HG03060 (cell line): ENCODE measurements at regions not wholly inside any gene's neighbourhood (a gene's known extent, or its start where the extent isn't known, plus 50 kb on each side); places are given as distances from the start of the nearest gene placed in this dataset.

Experiments
- ATAC-seq: cut with Tn5 transposase; IDR thresholded peaks from one replicate; pipeline ENCODE4 v1.9.1; 2021; ENCODE audit warnings: low read depth, moderate number of reproducible peaks; ENCODE audit not compliant: unreplicated experiment

GRCh38 chr2:236882930-236883329, 202.8 kb upstream of the COPS8 start:
- ATAC-seq = no peak

- no peak for ATAC-seq
Measured at GRCh38 chr2:236883819-236884218, 201.9 kb upstream of the COPS8 start.

- ATAC-seq = no peak
Measured at GRCh38 chr2:236884569-236885175, 201.0 kb upstream of the COPS8 start.

DNA sequence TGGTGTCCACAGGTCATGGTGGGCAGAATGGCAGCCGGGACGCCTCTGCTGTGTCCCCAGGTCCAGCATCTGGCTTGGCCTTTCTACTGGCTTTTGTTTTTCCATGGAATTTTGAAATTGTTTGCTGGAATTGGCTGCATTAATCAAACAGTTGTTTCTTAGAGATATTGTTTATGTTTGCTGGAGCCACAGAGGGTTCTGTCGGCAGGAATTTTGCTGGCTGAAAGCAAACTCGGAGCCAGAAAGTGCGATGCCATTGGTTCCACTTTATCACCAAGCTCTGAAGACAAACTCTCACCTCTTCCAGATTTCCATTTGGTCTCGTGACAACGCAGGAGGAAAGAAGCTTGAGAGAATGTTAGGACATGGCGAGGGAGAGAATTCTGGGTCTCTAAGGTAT, 199.2 kb upstream of the COPS8 start:
- no peak for ATAC-seq

- ATAC-seq = no peak
Measured at GRCh38 chr2:236887531-236887930, 198.2 kb upstream of the COPS8 start.

- ATAC-seq = no peak
Measured at GRCh38 chr2:236887953-236888793, 197.5 kb upstream of the COPS8 start.

DNA sequence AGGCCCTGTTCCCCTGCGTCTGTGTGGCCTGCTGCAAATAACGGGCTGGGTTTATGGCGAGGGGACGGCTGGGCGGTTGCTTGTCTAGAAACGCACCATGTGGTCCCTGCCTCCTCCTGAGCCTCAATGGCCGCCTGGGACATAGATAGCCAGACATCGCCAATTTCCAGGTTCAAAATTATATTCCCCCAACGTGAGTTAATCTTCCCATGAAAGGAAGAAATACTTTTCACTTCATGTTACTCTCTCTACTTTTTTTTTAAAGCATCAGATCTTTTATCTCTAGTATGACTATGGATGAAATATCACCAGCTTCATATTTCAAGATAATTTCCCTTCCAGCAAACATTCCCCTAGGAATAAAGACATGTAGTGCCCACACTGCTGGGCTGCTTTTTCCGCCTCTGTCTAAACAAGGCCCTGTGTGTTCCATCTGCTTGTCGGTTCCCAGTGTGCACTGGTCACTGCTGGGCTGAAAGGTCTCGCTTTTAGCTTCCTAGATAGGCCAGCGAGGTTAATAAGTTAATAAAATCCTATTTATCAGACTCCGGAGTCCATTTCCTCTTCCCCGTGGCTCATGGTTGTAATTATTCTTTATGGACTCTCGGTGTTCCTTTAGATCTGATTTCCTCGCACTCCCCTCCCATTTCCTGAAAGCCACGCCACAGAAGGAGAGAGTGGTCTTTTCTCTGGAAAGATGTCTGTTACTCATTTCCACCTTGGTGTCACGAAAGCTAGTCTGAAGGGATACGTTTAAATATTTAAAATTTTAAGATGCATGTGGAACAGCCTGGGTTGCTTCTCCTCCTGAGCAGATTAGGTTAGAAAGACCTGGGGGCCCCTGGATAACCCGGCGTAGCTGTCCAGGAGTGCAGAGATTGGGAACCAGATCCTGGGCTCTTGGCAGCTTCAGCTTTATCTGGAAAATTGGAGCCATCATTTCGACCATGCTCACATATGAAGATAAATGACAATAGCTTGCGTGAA, 196.6 kb upstream of the COPS8 start:
- no peak for ATAC-seq

DNA sequence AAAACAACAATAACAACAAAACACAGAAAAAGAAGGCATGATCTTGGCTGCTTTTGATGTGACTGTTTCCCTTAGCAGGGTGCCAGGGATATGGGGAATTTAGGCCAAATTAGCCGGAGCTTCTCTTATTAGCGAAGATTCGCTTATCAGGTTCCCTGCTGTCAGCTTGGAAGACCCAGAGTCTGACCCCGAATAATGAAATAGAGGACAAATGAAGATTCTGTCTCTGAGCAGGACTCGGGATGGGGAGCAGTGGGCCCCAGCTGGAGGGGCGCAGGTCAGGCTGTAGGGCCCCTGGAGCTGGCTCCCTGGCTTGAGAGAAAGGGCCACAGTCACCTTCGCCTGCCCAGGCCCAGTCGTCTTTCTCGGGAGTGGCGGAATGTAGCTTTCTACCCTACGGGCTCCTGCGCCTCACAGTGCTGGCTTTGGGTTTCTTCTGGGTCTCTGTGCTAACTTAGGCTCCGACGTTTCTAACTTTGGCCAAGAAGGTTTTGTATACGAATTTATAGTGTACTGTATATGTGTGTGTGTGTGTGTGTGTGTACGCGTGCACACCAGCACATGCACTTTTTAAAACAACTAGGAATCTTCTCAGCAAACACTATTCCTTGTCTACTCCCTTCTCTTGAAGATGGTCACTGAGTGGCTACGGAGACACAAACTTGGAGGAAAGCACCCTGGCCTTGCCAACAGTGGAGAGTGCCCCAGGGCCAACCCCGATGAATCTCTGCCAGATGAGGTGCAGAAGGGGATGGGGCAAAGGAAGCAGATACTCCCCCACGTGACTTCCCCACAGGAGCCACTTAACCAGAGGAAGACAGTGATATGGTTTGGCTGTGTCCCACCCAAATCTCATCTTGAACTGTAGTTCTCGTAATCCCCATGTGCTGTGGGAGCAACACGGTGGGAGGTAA, 195.6 kb upstream of the COPS8 start:
- ATAC-seq = no peak

GRCh38 chr2:236892721-236893120, 193.0 kb upstream of the COPS8 start:
- no peak for ATAC-seq

GRCh38 chr2:236894791-236895190, 190.9 kb upstream of the COPS8 start:
- ATAC-seq = no peak

DNA sequence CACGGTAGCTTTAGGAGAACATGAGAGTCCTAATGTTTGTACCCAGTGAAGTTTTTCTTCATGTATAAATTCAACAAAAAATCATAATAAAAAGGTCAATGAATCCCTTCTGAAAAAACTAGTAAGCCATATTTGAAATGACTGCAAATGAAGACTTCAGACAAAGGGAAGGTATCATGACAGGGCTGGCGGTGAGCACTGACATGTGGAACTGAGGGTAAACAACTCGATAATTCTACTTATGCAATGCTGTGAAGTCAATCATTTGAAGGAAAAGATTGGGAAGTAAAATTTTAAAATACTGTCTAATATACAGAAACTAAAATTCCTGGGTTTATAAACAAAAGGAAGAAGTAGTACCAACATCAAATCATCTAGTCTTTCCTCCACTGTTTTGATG, 190.2 kb upstream of the COPS8 start:
- no peak for ATAC-seq

GRCh38 chr2:236896688-236897087, 189.0 kb upstream of the COPS8 start:
- no peak for ATAC-seq

GRCh38 chr2:236899146-236899545, 186.5 kb upstream of the COPS8 start:
- ATAC-seq = no peak

- ATAC-seq = no peak
Measured at GRCh38 chr2:236899950-236900640, 185.6 kb upstream of the COPS8 start.

DNA sequence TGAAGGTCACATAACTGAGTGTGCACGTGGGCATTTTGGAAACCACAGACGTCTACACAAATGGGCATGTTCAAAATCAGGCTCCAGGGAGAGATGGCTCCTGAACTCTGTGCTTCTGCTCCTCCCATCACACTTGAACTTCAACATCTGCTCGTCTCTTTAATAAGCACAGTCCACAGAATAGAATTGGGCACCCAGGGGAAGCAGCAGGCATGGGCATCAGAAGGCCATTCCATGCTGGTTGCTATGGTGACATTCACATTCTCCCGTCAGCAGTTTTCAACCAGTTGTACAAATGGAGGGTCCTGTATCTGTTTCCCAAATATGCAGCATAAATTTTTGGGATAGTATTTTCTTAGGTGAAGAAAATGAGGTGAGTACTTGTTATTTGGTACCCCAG, 183.7 kb upstream of the COPS8 start:
- ATAC-seq = no peak

- ATAC-seq = no peak
Measured at GRCh38 chr2:236903978-236904377, 181.7 kb upstream of the COPS8 start.

DNA sequence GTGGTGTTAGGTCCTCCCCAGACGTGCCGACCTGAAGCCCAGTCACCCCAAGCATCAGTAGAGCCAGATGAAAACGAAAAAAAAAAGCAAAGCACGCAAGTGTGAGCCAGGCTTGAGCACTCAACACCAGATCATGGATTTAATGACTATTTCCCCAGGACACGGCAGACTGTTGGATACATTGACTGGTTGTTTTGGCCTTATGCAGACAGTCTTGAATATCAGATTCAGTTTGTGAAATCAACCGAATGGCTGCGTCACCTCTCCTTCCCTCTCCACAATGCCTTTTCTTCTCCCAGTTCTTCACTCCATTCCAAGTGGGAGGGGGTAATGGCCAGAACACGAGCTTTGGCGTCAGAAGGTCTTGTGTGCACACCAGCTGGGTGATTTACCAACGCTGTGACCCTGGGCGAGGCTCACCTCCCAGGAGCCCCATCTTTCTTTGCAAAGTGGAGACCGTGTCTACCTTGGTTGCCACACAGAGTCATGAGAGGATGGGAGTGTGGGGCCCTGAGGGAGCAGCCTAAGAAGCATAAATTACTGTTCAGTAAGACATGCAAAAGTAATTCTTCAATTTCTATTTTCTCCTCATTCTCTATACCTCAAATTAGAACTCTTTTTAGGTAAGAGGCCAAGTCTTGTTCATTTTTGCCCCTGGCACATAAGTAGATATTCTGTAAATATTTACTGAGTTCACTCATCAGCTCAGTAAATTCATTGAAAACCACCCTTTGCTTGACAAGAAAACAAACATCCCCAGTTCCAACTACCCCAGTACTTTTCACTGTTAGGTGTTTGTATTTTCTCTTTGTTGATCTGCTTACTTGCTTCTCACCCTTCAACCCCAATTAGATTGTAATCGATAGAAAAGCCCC, 181.1 kb upstream of the COPS8 start:
- no peak for ATAC-seq

GRCh38 chr2:236905976-236906375, 179.7 kb upstream of the COPS8 start:
- ATAC-seq = no peak
